HEK293T (cell line): ENCODE measurements at regions not wholly inside any gene's neighbourhood (a gene's known extent, or its start where the extent isn't known, plus 50 kb on each side); places are given as distances from the start of the nearest gene placed in this dataset.

Experiments used
- CTCF ChIA-PET: fragments of 350-600 bp; formaldehyde crosslinking; extraction: SDS; loops from one replicate; lab custom pipeline; 2021; ENCODE audit warnings: antibody characterized with exemption, inconsistent platforms; lab: Yijun Ruan, JAX
- POLR2A ChIA-PET: fragments of 350-600 bp; formaldehyde crosslinking; extraction: SDS; loops from one replicate; lab custom pipeline; 2020; ENCODE audit warnings: antibody characterized with exemption, inconsistent platforms; lab: Yijun Ruan, JAX
- DNase-seq: peaks from one replicate; pipeline ENCODE4 v3.0.0; 2012; ENCODE audit warnings: mixed read lengths; ENCODE audit errors: extremely low spot score
- ARNT ChIP-seq: fragments of 450-650 bp; IDR thresholded peaks from 2 replicates; pipeline ENCODE4 v1.6.1; 2017; ENCODE audit warnings: mild to moderate bottlenecking
- BHLHE40 ChIP-seq: fragments of 450-650 bp; IDR thresholded peaks from 2 replicates; pipeline ENCODE4 v1.6.1; 2016; ENCODE audit warnings: mild to moderate bottlenecking, moderate library complexity, borderline replicate concordance
- CTBP1 ChIP-seq: fragments of 450-650 bp; IDR thresholded peaks from 2 replicates; pipeline ENCODE4 v1.6.1; 2016; ENCODE audit warnings: borderline replicate concordance
- ELF4 ChIP-seq: fragments of 450-650 bp; IDR thresholded peaks from 2 replicates; pipeline ENCODE4 v1.6.1; 2017; ENCODE audit warnings: antibody characterized with exemption
- FOXA1 ChIP-seq: fragments of 450-650 bp; IDR thresholded peaks from 2 replicates; pipeline ENCODE4 v1.6.1; 2016; ENCODE audit warnings: mild to moderate bottlenecking
- FOXK2 ChIP-seq: fragments of 450-650 bp; IDR thresholded peaks from 2 replicates; pipeline ENCODE4 v1.6.1; 2016; ENCODE audit warnings: mild to moderate bottlenecking
- FOXM1 ChIP-seq: fragments of 450-650 bp; IDR thresholded peaks from 2 replicates; pipeline ENCODE4 v1.6.1; 2017; ENCODE audit warnings: mild to moderate bottlenecking, borderline replicate concordance
- HDGF ChIP-seq: fragments of 450-650 bp; IDR thresholded peaks from 2 replicates; pipeline ENCODE4 v1.6.1; 2017; ENCODE audit warnings: antibody characterized with exemption, borderline replicate concordance
- L3MBTL2 ChIP-seq: fragments of 450-650 bp; conservative IDR thresholded peaks from 2 replicates; pipeline ENCODE4 v1.6.1; 2016; ENCODE audit warnings: mild to moderate bottlenecking
- LEF1 ChIP-seq: fragments of 450-650 bp; IDR thresholded peaks from 2 replicates; pipeline ENCODE4 v1.6.1; 2017; ENCODE audit warnings: mild to moderate bottlenecking, borderline replicate concordance
- NFRKB ChIP-seq: fragments of 450-650 bp; IDR thresholded peaks from 2 replicates; pipeline ENCODE4 v1.6.1; 2016; ENCODE audit warnings: mild to moderate bottlenecking, moderate library complexity
- SP1 ChIP-seq: fragments of 450-650 bp; IDR thresholded peaks from 2 replicates; pipeline ENCODE4 v1.6.1; 2017
- SUZ12 ChIP-seq: fragments of 450-650 bp; IDR thresholded peaks from 2 replicates; pipeline ENCODE4 v1.6.1; 2016; ENCODE audit warnings: mild to moderate bottlenecking
- TARDBP ChIP-seq: fragments of 450-650 bp; IDR thresholded peaks from 2 replicates; pipeline ENCODE4 v1.6.1; 2016
- ZNF384 ChIP-seq: fragments of 450-650 bp; IDR thresholded peaks from 2 replicates; pipeline ENCODE4 v1.6.1; 2016
- TF ChIP-seq, protein P1 (sequence below): fragments of 450-650 bp; IDR thresholded peaks from 2 replicates; pipeline ENCODE4 v1.6.1; 2016

DNA sequence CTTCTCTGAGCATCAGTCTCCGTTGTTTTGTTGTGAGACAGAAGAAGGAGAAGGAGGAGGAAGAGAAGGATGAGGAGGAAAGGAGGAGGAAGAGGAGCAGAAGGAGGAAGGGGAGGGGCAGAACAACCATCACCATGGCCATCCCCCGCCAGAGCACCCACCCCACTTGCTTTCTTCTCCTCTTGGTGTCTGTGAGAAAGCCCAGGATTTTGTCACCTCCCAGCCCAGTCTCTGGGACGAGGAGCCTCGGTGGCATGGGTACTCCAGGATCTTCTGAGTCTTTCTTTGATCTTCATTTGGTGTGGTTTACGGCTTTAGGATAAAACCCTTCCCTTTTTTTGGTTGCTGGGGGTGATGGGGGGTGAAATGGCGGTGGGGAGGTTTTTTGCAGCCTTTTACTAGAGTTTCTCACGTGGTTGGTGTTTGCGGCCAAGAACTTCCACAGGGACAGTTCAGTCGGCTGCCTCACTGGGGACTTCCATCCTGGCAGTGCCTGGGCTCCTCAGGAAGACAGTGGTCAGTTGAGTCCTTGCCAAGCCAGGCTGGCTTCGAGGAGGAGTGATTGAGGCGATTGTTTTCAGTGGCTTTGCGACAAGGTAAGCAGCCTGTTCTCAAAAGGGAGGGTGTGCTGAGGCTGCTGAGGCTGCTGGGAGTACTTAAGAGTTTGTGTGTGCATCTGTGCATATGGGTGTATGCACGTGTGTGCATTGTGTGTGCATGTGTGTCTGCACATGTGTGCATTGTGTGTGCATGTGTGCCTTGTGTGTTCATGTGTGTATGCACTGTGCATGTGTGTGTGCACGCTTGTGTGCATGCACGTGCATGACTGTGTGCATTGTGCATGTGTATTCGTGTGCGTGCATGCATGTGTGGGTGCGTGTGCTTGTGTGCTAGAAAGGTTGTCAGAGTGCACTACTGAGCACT is 567.5 kb downstream of the TBC1D22A start:
- ChIA-PET CTCF (no interaction called here), POLR2A (no interaction called here)
- no peak for DNase-seq
- TF ChIP-seq ZNF384: no peak
- TF ChIP-seq ARNT: no peak
- TF ChIP-seq L3MBTL2: no peak
- TF ChIP-seq FOXA1: no peak
- no peak for TF ChIP-seq ELF4
- no peak for TF ChIP-seq FOXM1
- TF ChIP-seq HDGF: no peak
- no peak for TF ChIP-seq LEF1
- no peak for TF ChIP-seq NFRKB

DNA sequence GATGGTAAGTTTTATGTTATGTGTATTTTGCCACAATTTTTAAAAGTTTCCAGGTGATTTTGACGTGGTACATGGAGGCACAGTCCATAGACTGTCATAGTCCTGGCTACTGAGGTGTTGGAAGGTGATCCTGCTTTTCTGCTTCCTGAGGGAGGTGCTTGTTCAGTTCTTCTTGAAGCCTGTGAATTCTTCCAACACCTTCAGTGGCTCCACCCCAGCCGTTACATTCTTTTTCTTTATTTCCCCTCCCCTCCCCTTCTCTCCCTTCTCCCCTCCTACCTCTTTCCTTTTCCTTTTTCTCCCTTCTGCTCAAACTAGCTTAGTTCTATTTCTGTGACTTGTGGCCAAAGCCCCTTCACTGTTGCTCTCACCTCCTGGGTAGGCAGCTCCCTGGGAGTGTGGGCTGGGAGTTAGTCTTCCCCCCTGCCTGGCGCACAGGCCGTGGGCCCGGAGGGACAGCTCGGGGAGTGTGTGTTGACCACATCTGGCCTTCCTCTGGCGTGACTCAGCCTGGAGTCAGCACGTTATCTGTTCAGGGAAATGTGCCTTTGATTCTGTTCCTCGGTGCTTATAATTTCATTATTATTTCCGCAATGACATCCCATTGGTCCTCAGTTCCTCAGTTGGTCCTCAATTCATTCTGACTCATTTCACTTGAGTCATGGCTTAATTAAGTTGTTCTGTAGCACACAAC is 566.2 kb downstream of the TBC1D22A start:
- no peak for TF ChIP-seq BHLHE40
- TF ChIP-seq NFRKB: no peak
- TF ChIP-seq LEF1: no peak
- TF ChIP-seq L3MBTL2: no peak
- no peak for TF ChIP-seq SUZ12
- TF ChIP-seq, protein P1, sequence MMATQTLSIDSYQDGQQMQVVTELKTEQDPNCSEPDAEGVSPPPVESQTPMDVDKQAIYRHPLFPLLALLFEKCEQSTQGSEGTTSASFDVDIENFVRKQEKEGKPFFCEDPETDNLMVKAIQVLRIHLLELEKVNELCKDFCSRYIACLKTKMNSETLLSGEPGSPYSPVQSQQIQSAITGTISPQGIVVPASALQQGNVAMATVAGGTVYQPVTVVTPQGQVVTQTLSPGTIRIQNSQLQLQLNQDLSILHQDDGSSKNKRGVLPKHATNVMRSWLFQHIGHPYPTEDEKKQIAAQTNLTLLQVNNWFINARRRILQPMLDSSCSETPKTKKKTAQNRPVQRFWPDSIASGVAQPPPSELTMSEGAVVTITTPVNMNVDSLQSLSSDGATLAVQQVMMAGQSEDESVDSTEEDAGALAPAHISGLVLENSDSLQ: no peak
- TF ChIP-seq ELF4: no peak
- TF ChIP-seq FOXK2: no peak
- TF ChIP-seq HDGF: no peak
- TF ChIP-seq SP1: no peak
- TF ChIP-seq TARDBP: no peak
- TF ChIP-seq CTBP1: no peak
- no peak for TF ChIP-seq FOXM1
- no peak for TF ChIP-seq ZNF384
- TF ChIP-seq ARNT: no peak
- TF ChIP-seq FOXA1: no peak
- CTCF ChIA-PET: no interaction called here
- POLR2A ChIA-PET: no interaction called here
- no peak for DNase-seq

DNA sequence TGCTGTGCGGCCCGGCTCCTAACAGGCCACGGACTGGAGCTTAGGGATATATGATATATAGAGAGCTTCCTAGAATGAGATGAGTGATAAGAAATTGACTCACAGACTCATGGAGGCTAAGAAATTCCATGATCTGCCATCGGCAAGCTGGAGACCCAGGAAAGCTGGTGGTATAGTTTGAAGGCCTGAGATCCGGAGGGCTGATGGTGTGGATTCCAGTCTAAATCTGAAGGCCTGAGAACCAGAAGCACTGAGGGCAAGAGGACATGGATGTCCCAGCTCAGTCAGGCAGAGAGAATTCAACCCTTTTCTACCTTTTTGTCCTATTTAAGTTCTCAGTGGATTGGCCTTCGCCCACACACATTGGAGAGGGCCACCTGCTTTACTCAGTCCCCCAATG is 564.8 kb downstream of the TBC1D22A start:
- no peak for TF ChIP-seq FOXK2
- TF ChIP-seq FOXM1: no peak
- TF ChIP-seq CTBP1: no peak
- no peak for TF ChIP-seq NFRKB
- TF ChIP-seq HDGF: no peak
- no peak for TF ChIP-seq ELF4
- TF ChIP-seq BHLHE40: no peak
- ChIA-PET POLR2A (no interaction called here), CTCF (no interaction called here)
- no peak for DNase-seq

DNA sequence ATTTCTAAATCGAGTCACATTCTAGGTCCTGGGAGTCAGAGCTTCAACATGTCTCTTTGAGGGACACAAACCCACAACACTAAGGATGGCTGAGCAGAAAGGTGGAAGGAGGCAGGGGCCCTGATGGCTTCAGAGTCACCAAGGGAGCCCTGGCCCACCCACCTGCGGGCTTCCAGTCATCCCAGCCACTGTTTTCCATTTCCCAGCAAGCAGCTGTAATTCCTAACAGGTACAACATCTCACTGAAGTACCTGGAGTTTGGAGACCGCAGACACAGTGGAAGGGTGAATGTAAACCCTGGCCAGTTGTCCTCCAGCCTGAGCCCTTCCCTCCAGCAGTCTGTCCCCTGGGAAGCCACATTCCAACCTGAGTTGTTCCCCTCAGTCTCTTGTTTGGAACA is 562.8 kb downstream of the TBC1D22A start:
- CTCF ChIA-PET: no interaction called here
- POLR2A ChIA-PET: no interaction called here
- DNase-seq: no peak
- no peak for TF ChIP-seq ELF4
- TF ChIP-seq BHLHE40: no peak
- no peak for TF ChIP-seq TARDBP
- TF ChIP-seq FOXA1: no peak
- TF ChIP-seq CTBP1: no peak
- TF ChIP-seq ARNT: no peak
- TF ChIP-seq ZNF384: no peak
- TF ChIP-seq SUZ12: no peak
- TF ChIP-seq NFRKB: no peak
- TF ChIP-seq, protein P1: no peak
- no peak for TF ChIP-seq LEF1
- no peak for TF ChIP-seq SP1
- no peak for TF ChIP-seq FOXM1

DNA sequence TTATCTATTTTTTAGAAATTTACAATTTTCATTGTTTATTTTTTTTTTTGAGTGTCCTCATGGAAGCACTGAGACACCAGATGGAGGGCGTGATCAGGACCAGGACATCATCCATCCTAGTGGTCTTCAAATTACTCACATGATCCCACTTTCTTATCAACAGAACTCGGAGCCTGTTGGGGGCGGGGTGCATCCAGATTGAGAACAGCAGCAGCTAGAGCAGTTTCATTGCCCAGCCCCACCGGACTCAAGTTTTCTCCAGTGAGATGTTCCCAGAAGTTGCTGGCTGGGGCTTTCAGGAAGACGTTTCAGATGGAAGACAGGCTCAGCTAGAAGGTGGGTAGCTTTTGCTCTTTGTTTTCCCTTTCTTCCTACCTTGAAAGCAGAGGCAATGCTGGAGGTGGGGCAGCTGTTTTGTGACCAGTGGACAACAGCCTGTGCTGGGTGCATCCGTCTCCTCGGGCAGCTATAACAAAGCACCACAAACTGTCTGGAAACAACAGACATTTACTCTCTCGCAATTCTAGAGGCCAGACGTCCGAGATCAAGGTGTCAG is 562.1 kb downstream of the TBC1D22A start:
- ChIA-PET POLR2A (no interaction called here), CTCF (no interaction called here)
- no peak for DNase-seq
- no peak for TF ChIP-seq BHLHE40
- TF ChIP-seq ZNF384: no peak
- no peak for TF ChIP-seq ELF4
- TF ChIP-seq L3MBTL2: no peak
- no peak for TF ChIP-seq TARDBP
- TF ChIP-seq ARNT: no peak
- TF ChIP-seq SUZ12: no peak

DNA sequence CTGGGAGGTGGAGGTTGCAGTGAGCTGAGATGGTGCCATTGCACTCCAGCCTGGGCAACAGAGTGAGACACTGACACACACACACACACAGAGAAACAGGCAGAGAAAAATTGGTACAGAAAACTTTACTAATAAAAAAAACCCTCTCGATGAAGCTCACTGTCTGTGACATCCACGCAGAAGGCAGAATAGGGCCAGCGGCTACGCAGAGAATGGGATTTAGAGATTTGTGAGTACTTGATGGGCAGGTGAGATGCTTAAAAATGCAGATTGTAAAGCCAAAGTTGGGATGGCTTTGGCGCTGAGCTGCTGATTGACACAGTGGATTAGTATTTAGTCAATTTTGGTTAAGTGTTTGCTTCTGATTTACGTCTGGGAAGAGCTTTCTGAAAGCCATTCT is 561.1 kb downstream of the TBC1D22A start:
- TF ChIP-seq SP1 (no peak), L3MBTL2 (no peak), FOXM1 (no peak), LEF1 (no peak), FOXK2 (no peak), TARDBP (no peak), ARNT (no peak)
- no peak for DNase-seq
- ChIA-PET POLR2A (no interaction called here), CTCF (no interaction called here)
